ENCODE measurements at regions not wholly inside any gene's neighbourhood (a gene's known extent, or its start where the extent isn't known, plus 50 kb on each side); places are given as distances from the start of the nearest gene placed in this dataset.
"Not testable (repeated sequence)": the region's sequence is repeated elsewhere in the genome, so short reads cannot be mapped to it uniquely, and the experiment has no call there.

DNA sequence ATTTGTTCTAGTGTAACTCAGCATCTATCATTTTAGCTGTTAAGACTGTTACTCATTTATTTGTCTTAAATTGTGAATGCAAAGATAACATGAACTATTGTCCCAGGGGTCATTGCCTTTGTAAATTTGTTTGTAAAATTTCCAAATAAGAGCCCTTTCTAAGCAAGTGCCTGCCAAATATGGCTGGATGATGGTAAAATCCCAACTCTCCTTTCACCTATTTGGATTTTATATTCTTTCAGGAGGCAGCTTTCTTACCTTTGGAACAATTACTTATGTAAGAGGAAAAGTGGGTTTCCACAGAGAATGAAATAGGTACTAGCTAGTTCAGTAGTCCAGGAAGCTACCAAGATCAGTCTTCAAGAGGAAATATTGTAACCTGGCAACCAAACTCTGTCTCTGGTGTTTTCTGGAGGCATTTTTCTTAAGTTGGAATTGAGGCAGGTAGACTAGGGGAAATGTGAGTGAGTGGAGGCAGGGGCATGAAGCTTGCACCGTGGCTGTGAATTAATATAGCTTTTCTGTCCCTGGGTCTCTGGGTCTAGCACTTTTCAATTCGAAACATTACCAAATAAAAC lies 88.5 kb upstream of the XIST start:
- no peak for DNase-seq

DNA sequence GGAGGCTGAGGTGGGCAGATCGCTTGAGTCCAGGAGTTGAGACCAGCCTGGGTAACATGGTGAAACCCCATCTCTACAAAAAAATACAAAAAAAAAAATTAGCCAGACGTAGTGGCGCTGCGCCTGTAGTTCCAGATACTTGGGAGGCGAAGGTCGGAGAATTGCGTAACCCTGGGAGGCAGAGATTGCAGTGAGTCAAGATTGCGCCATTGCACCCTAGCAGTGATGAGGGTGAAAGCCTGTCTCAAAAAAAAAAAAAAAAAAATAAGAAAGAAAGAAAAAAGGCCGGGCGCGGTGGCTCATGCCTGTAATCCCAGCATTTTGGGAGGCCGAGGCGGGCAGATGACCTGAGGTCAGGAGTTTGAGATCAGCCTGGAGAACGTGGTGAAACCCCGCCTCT lies 85.3 kb upstream of the XIST start:
- DNase-seq: peak; percentile 74 to 78 (median 77)

GRCh38 chrX:73932522-73932921 lies 80.0 kb upstream of the XIST start:
- DNase-seq: no peak

DNA sequence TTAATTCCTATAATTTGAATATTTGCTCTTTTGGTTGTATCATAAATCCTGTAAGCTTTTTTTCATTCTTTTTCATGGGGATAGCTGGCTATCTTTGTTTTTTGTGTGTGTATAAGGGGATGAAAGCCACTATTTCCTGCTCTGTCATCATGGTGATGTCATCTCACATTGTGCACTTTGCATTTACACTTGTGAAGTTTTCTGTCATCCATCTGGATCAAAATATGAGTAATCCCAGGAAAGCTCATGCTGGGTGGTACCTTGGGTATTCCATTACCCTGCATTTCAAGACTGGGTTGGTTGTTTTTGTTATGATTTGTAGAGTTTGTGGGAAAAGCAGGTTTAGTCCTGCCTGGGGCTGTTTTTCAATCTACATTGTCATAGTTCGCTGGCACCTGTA lies 77.8 kb upstream of the XIST start:
- DNase-seq: no peak

DNA sequence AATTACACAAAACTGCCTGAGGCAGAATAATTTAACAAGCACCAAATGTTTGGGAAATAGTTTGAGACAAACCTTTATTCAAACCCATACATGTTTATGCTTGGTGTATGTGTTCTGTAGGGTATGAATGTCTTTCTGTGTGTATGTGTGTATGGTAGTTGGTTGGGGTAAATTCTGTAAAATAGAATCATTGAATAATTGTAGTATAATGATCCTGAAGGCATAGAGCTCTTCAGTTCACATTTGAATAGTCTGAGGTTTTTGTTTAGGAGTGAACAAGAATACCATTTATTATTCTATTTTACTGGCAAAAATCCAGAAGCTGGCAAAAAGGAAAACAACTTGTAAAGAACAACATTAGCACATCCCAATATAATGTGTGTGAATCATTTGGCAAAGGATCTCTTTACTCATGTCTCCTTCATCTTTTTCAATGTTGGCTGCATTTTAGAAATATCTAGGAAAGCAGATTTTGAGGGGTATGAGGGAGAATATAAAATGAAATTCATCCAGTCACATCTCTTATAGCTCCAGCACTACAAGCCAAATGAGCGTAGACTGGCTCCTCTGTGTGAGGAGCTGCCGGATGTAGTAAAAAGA lies 70.4 kb upstream of the XIST start:
- no peak for DNase-seq

DNA sequence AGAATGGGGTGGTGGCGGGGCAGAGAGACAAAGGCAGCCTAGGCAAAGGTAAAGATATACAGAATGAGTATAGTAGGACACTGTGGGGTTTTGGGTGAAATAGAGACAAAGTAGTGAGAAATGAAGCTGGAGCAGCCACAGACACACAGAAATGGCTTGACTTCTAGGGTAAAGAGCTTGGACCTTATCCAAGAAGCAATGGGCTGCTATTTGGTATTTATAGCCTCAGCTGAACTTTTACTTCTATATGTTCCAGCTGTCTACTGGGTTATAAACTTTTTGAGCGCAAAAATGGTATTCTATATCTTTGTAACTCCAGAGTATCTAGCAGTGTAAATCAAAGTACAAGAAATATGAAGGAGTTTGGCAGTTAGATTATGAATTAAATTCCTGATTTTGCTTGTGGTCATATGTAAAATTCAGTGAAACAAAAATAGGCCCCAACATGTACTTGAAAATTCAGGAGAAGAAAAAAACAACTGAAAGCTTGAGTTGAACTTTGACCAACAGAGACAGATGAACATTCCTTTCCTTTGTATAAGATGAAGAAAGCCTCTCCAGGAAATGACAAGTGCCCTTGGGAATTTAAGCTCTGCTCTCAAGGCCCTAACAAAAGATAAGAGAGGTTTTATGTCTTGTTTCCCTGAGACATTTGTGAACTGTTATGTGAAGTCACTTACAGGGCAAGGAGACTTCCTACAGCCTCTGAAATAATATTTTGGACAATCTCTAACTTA lies 64.6 kb upstream of the XIST start:
- DNase-seq: no peak

DNA sequence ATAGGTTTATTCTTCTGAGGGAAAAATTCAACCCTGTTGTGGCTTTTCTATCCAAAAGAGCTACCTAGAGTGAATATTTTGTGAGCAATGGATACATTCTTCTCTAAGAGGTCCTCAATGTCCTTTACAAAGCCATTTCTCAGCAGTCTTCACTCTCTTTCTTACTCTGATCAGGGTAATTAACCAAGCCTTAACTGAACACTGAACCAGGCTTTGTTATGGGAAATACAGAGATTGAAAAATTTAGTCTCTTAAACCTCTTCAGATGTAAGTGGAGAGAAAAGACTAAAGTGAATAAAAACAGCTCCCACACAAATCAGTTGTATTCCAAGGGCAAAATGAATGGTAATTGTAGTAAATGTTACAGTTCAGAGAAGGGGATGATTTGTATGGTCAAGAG lies 64.0 kb upstream of the XIST start:
- DNase-seq: no peak

- DNase-seq: not testable (repeated sequence)
These were observed 62.3 kb upstream of the XIST start for GRCh38 chrX:73914792-73915191.

DNA sequence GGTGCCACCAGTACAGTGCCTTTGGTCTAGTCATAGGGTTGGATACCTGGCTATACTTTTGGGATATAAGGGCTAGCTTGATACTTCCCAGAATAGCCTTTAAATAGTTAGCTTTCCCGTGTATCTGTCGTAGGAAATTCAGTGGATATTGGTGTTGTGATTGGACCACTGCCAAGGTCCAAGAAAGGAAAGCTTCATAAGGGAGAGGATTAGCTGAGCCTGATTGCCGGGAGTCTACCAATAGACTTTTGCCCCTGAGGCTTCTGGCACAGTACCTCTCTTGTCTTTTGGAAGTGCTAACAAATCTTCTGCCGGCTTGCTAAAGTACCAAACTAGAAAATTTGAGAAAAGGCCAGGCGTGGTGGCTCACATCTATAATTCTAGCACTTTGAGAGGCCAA lies 61.1 kb upstream of the XIST start:
- no peak for DNase-seq

DNA sequence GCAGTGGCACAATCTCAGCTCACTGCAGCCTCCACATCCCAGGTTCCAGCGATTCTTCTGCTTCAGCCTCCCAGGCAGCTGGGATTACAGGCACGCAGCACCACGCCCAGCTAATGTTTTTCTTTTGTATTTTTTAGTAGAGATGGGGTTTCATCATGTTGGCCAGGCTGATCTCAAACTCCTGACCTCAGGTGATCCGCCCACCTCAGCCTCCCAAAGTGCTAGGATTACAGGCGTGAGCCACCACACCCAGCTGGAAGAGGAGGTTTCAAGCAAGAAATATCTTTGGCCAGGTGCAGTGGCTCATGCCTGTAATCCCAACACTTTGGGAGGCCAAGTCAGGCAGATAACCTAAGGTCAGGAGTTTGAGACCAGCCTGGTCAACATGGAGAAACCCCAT lies 59.4 kb upstream of the XIST start:
- not testable (repeated sequence) for DNase-seq

DNA sequence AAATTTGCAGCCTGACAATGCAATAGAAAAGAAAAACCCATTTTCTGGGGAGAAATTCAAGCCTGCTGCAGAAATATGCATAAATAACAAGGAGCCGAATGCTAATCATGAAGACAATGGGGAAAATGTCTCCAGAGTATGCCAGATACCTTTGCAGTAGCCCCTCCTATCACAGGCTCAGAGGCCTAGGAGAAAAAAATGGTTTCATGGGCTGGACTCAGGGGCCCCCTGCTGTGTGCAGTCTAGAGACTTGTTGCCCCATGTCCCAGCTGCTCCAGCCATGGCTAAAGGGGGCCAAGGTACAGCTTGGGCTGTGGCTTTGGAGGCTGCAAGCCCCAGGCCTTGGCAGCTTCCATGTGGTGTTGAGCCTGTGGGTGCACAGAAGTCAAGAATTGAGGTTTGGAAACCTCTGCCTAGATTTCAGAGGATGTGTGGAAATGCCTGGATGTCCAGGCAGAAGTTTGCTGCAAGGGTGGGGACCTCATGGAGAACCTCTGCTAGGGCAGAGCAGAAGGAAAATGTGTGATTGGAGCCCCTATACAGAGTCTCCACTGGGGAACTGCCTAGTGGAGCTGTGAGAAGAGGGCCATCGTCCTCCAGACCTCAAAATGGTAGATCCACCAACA lies 53.3 kb upstream of the XIST start:
- not testable (repeated sequence) for DNase-seq

- DNase-seq: no peak
These were observed 51.4 kb upstream of the XIST start for GRCh38 chrX:73903941-73904340.

All from suppressor macrophage treated with lipopolysaccharide for 1 hour (primary cell).